A549 (cell line): ENCODE measurements at regions not wholly inside any gene's neighbourhood (a gene's known extent, or its start where the extent isn't known, plus 50 kb on each side); places are given as distances from the start of the nearest gene placed in this dataset.

Experiments
- CTCF ChIP-seq: fragments of >200 bp; sonication (Bioruptor Twin); formaldehyde crosslinking; IDR thresholded peaks from 3 replicates; pipeline ENCODE4 v1.5.1; 2016
- TF ChIP-seq, protein P1 (sequence below): IDR thresholded peaks from 2 replicates; pipeline ENCODE4 v1.6.1; 2012

GRCh38 chr4:25474690-25475089 lies 97.6 kb downstream of the ANAPC4 start:
- no peak for TF ChIP-seq CTCF
- TF ChIP-seq, protein P1, sequence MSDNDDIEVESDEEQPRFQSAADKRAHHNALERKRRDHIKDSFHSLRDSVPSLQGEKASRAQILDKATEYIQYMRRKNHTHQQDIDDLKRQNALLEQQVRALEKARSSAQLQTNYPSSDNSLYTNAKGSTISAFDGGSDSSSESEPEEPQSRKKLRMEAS, result no peak
